HCT116 (cell line): ENCODE measurements at regions not wholly inside any gene's neighbourhood (a gene's known extent, or its start where the extent isn't known, plus 50 kb on each side); places are given as distances from the start of the nearest gene placed in this dataset.

Source experiments
- ATAC-seq: fragments of 200-7000 bp; cut with Tn5 transposase; 2 replicates; pipeline ENCODE4 v1.9.1; 2020; ENCODE audit warnings: mild to moderate bottlenecking, moderate library complexity
- BruUV-seq: library from RNA; stranded (reverse); fragments of 400-500 nt; replicated peaks from 2 replicates; lab custom pipeline; 2021; lab: Mats Ljungman, UMichigan
- CTCF ChIA-PET: fragments of 300-600 bp; sonication (Branson Sonifier 250); formaldehyde crosslinking; loops from one replicate; lab custom pipeline; 2021; ENCODE audit warnings: antibody characterized with exemption; lab: Charles Lee
- POLR2A ChIA-PET: fragments of 300-600, 350-600 bp; sonication (Branson Sonifier 250); formaldehyde crosslinking; loops from one replicate; lab custom pipeline; 2021; ENCODE audit warnings: antibody characterized with exemption; lab: Charles Lee
- RAD21 ChIA-PET, 2 experiments: fragments of 300-600 bp; sonication (Branson Sonifier 250); formaldehyde crosslinking; loops; one replicate each; lab custom pipeline; 2023; ENCODE audit warnings: low total read pairs in 2 of 2; ENCODE audit not compliant: uncharacterized antibody in 2 of 2, unreplicated experiment in 2 of 2, low non-redundant PET in 1 of 2; lab: Charles Lee
- DNase-seq: peaks from one replicate; pipeline ENCODE4 v3.0.0-alpha.2; 2010; ENCODE audit warnings: low read depth, low spot score
- H2AFZ ChIP-seq: fragments of 200-600 bp; shearing (Covaris generic), sonication (generic); 2 replicates; pipeline ENCODE4 v1.6.1; 2017; ENCODE audit warnings: low read depth, mixed run types, mixed read lengths, antibody characterized with exemption, low read length; ENCODE audit not compliant: poor library complexity, severe bottlenecking
- H3K27ac ChIP-seq: 2 replicates; pipeline ENCODE4 v1.5.1; 2012; ENCODE audit warnings: low read depth, low read length
- H3K27me3 ChIP-seq: fragments of 200-600 bp; sonication (generic); 2 replicates; pipeline ENCODE4 v1.6.1; 2016; ENCODE audit warnings: mixed run types, low read length, mixed read lengths; ENCODE audit not compliant: insufficient read depth
- H3K36me3 ChIP-seq, 2 experiments: fragments of 200-500 bp in 1 of 2; fragments of 200-600 bp in 1 of 2; sonication (Bioruptor generic) in 1 of 2; sonication (generic) in 1 of 2; 2 replicates each; pipeline versions ENCODE4 v1.5.1 to v1.6.1; 2014 to 2016; ENCODE audit warnings: low read length in 2 of 2, inconsistent platforms in 1 of 2, mixed read lengths in 1 of 2, mixed run types in 1 of 2; ENCODE audit not compliant: insufficient read depth in 2 of 2, control insufficient read depth in 1 of 2
- H3K4me1 ChIP-seq, 2 experiments: fragments of 200-600 bp in 1 of 2; sonication (generic) in 1 of 2; 2 replicates each; pipeline versions ENCODE4 v1.5.1 to v1.6.1; 2012 to 2017; ENCODE audit warnings: low read length in 2 of 2, inconsistent platforms in 1 of 2, mild to moderate bottlenecking in 1 of 2, mixed read lengths in 1 of 2, mixed run types in 1 of 2, moderate library complexity in 1 of 2; ENCODE audit not compliant: insufficient read depth in 2 of 2, control insufficient read depth in 1 of 2
- H3K4me2 ChIP-seq: fragments of 200-600 bp; sonication (generic); 2 replicates; pipeline ENCODE4 v1.6.1; 2017; ENCODE audit warnings: mixed run types, low read length, mixed read lengths
- H3K4me3 ChIP-seq, 2 experiments: fragments of 200-600 bp in 1 of 2; sonication (generic) in 1 of 2; replicated peaks in 1 of 2; 2 replicates each; pipeline ENCODE4 v1.5.1; 2011 to 2016; ENCODE audit warnings: low read length in 2 of 2, control low read depth in 1 of 2, low read depth in 1 of 2, mild to moderate bottlenecking in 1 of 2, mixed read lengths in 1 of 2, mixed run types in 1 of 2
- H3K79me2 ChIP-seq: fragments of 200-600 bp; sonication (generic); 2 replicates; pipeline ENCODE4 v1.6.1; 2017; ENCODE audit warnings: mild to moderate bottlenecking, mixed run types, low read length, moderate library complexity, mixed read lengths; ENCODE audit not compliant: insufficient read depth
- H3K9ac ChIP-seq: fragments of 200-600 bp; sonication (generic); 2 replicates; pipeline ENCODE4 v1.6.1; 2016; ENCODE audit warnings: low read length, mixed read lengths
- H3K9me2 ChIP-seq: fragments of 200-600 bp; sonication (generic), shearing (Covaris generic); 2 replicates; pipeline ENCODE4 v1.6.1; 2017; ENCODE audit warnings: mixed run types, mild to moderate bottlenecking, moderate library complexity; ENCODE audit not compliant: insufficient read depth
- H3K9me3 ChIP-seq, 2 experiments: fragments of 200-500 bp in 1 of 2; fragments of 200-600 bp in 1 of 2; sonication (Bioruptor generic) in 1 of 2; sonication (generic) in 1 of 2; 2 replicates each; pipeline ENCODE4 v1.6.1; 2014 to 2017; ENCODE audit warnings: low read length in 2 of 2, mixed read lengths in 2 of 2, inconsistent platforms in 1 of 2, low read depth in 1 of 2, mild to moderate bottlenecking in 1 of 2, mixed run types in 1 of 2, moderate library complexity in 1 of 2; ENCODE audit not compliant: control insufficient read depth in 1 of 2, insufficient read depth in 1 of 2
- H4K20me1 ChIP-seq: fragments of 200-600 bp; sonication (generic), shearing (Covaris generic); 2 replicates; pipeline ENCODE4 v1.6.1; 2017; ENCODE audit warnings: mixed run types, mild to moderate bottlenecking, moderate library complexity; ENCODE audit not compliant: insufficient read depth
- CBX3 ChIP-seq: IDR thresholded peaks from 2 replicates; pipeline ENCODE4 v1.6.1; 2012; ENCODE audit warnings: low read depth
- CEBPB ChIP-seq: IDR thresholded peaks from 2 replicates; pipeline ENCODE4 v1.6.1; 2012; ENCODE audit warnings: low read depth
- EGR1 ChIP-seq: IDR thresholded peaks from 2 replicates; pipeline ENCODE4 v1.6.1; 2012; ENCODE audit warnings: low read depth
- ELF1 ChIP-seq: IDR thresholded peaks from 2 replicates; pipeline ENCODE4 v1.6.1; 2012; ENCODE audit warnings: low read depth, borderline replicate concordance
- EZH2 ChIP-seq: fragments of 200-600 bp; sonication (generic); IDR thresholded peaks from 2 replicates; pipeline ENCODE4 v1.6.1; 2017; ENCODE audit warnings: antibody characterized with exemption, mixed run types
- FOSL1 ChIP-seq: IDR thresholded peaks from 2 replicates; pipeline ENCODE4 v1.6.1; 2012; ENCODE audit warnings: low read depth
- JUND ChIP-seq: IDR thresholded peaks from 2 replicates; pipeline ENCODE4 v1.6.1; 2012
- POLR2AphosphoS5 ChIP-seq: IDR thresholded peaks from 2 replicates; pipeline ENCODE4 v1.6.1; 2011; ENCODE audit warnings: mild to moderate bottlenecking, low read depth, low read length, moderate library complexity
- RAD21 ChIP-seq: IDR thresholded peaks from 2 replicates; pipeline ENCODE4 v1.6.1; 2012; ENCODE audit warnings: low read depth, mild to moderate bottlenecking
- SIN3A ChIP-seq: IDR thresholded peaks from 2 replicates; pipeline ENCODE4 v1.6.1; 2012; ENCODE audit warnings: low read depth
- SP1 ChIP-seq: IDR thresholded peaks from 2 replicates; pipeline ENCODE4 v1.6.1; 2012; ENCODE audit warnings: low read depth
- SRF ChIP-seq: IDR thresholded peaks from 2 replicates; pipeline ENCODE4 v1.6.1; 2012; ENCODE audit warnings: low read depth
- TCF7L2 ChIP-seq: IDR thresholded peaks from 2 replicates; pipeline ENCODE4 v1.7.0; 2011; ENCODE audit warnings: borderline replicate concordance, inconsistent platforms; ENCODE audit not compliant: insufficient read depth, insufficient read length; ENCODE audit errors: extremely low read depth
- YY1 ChIP-seq: IDR thresholded peaks from 2 replicates; pipeline ENCODE4 v1.6.1; 2011; ENCODE audit warnings: low read length, low read depth, moderate library complexity, mild to moderate bottlenecking; ENCODE audit not compliant: insufficient replicate concordance; ENCODE audit errors: extremely low read depth
- ZFX ChIP-seq: fragments of 450-650 bp; IDR thresholded peaks from 2 replicates; pipeline ENCODE4 v1.6.1; 2017
- ZNF274 ChIP-seq: fragments of 200-500 bp; sonication (Bioruptor generic); IDR thresholded peaks from 2 replicates; pipeline ENCODE4 v1.6.1; 2014; ENCODE audit warnings: mild to moderate bottlenecking, low read depth, low read length, inconsistent platforms
- intact Hi-C: fragments of 100-400 bp; cut with micrococcal nuclease; formaldehyde crosslinking; loops from 2 replicates; pipeline ENCODE4 v1.10.0; 2022
- TF ChIP-seq, protein P1 (sequence below): IDR thresholded peaks from 2 replicates; pipeline ENCODE4 v1.6.1; 2012
- TF ChIP-seq, protein P2 (sequence below): IDR thresholded peaks from 2 replicates; pipeline ENCODE4 v1.6.1; 2011; ENCODE audit warnings: mild to moderate bottlenecking, low read length, moderate library complexity; ENCODE audit not compliant: insufficient replicate concordance; ENCODE audit errors: extremely low read depth
- TF ChIP-seq, protein P3 (sequence below): IDR thresholded peaks from 2 replicates; pipeline ENCODE4 v1.6.1; 2012
- TF ChIP-seq, protein P4 (sequence below): IDR thresholded peaks from 2 replicates; pipeline ENCODE4 v1.6.1; 2012; ENCODE audit warnings: low read depth

DNA sequence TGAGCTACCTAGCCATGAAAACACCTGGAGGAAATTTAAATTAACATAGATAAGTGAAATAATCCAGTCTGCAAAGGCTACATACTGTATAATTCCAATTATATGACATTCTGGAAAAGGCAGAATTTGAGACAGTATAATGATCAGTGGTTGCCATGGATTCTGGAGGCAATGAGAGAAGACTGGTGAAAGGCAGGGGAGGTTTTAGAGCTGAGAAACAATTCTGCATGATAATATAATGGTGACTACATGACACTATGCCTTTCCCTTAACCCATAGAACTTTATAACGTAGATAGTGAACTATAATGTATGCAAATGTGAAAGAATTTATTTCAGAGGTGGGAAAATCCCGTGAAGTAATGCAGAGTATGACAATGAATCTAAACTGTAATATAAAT, 749.3 kb downstream of the TRIB2 start (continued):
- TF ChIP-seq RAD21 (no peak), JUND (no peak), TCF7L2 (no peak), YY1 (no peak), CBX3 (no peak), EGR1 (no peak)
- TF ChIP-seq, protein P1, sequence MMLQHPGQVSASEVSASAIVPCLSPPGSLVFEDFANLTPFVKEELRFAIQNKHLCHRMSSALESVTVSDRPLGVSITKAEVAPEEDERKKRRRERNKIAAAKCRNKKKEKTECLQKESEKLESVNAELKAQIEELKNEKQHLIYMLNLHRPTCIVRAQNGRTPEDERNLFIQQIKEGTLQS: no peak
- TF ChIP-seq, protein P2, sequence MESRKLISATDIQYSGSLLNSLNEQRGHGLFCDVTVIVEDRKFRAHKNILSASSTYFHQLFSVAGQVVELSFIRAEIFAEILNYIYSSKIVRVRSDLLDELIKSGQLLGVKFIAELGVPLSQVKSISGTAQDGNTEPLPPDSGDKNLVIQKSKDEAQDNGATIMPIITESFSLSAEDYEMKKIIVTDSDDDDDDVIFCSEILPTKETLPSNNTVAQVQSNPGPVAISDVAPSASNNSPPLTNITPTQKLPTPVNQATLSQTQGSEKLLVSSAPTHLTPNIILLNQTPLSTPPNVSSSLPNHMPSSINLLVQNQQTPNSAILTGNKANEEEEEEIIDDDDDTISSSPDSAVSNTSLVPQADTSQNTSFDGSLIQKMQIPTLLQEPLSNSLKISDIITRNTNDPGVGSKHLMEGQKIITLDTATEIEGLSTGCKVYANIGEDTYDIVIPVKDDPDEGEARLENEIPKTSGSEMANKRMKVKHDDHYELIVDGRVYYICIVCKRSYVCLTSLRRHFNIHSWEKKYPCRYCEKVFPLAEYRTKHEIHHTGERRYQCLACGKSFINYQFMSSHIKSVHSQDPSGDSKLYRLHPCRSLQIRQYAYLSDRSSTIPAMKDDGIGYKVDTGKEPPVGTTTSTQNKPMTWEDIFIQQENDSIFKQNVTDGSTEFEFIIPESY: no peak
- TF ChIP-seq, protein P3, sequence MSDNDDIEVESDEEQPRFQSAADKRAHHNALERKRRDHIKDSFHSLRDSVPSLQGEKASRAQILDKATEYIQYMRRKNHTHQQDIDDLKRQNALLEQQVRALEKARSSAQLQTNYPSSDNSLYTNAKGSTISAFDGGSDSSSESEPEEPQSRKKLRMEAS: no peak

DNA sequence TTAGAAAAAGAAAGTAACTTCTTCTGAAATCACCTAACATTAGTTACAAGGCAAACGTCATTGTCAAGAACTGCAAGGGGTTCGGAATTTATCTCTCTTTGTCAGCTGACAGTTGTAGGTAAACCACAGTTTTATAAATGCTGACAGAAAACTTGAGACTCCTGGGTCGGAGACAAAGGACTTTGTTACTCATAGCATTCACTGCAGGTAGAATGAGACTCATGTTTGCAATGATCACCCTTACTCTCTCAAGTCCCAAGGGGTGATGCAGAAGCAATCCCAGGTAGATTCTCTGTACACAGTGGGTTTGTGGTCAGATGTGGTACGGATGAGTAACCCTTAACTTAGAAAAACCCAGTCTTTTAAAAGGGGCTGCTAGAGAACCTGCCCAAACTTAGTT, 757.8 kb downstream of the TRIB2 start:
- no peak overlapping the region for H3K4me2 ChIP-seq
- H4K20me1 ChIP-seq: no peaks in the 10 kb centered on the region
- H3K36me3 ChIP-seq: no peaks in the 10 kb centered on the region
- H3K9ac ChIP-seq: no peak overlapping the region
- no peaks in the 10 kb centered on the region for H3K27me3 ChIP-seq
- no peak for TF ChIP-seq TCF7L2
- no peak for TF ChIP-seq ELF1
- TF ChIP-seq, protein P1: no peak
- TF ChIP-seq, protein P4, sequence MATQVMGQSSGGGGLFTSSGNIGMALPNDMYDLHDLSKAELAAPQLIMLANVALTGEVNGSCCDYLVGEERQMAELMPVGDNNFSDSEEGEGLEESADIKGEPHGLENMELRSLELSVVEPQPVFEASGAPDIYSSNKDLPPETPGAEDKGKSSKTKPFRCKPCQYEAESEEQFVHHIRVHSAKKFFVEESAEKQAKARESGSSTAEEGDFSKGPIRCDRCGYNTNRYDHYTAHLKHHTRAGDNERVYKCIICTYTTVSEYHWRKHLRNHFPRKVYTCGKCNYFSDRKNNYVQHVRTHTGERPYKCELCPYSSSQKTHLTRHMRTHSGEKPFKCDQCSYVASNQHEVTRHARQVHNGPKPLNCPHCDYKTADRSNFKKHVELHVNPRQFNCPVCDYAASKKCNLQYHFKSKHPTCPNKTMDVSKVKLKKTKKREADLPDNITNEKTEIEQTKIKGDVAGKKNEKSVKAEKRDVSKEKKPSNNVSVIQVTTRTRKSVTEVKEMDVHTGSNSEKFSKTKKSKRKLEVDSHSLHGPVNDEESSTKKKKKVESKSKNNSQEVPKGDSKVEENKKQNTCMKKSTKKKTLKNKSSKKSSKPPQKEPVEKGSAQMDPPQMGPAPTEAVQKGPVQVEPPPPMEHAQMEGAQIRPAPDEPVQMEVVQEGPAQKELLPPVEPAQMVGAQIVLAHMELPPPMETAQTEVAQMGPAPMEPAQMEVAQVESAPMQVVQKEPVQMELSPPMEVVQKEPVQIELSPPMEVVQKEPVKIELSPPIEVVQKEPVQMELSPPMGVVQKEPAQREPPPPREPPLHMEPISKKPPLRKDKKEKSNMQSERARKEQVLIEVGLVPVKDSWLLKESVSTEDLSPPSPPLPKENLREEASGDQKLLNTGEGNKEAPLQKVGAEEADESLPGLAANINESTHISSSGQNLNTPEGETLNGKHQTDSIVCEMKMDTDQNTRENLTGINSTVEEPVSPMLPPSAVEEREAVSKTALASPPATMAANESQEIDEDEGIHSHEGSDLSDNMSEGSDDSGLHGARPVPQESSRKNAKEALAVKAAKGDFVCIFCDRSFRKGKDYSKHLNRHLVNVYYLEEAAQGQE: no peak
- TF ChIP-seq ZFX: no peak
- no peak for TF ChIP-seq FOSL1
- no peak for TF ChIP-seq POLR2AphosphoS5
- TF ChIP-seq ZNF274: no peak
- no peak for TF ChIP-seq SP1
- no peak for TF ChIP-seq CEBPB
- TF ChIP-seq SRF: no peak
- TF ChIP-seq EZH2: no peak
- TF ChIP-seq JUND: no peak
- TF ChIP-seq SIN3A: no peak
- no peak for TF ChIP-seq RAD21
- TF ChIP-seq, protein P3: no peak
- no peak for TF ChIP-seq EGR1
- BruUV-seq: no TSS peak
- H3K9me2 ChIP-seq: no peaks in the 10 kb centered on the region
- H2AFZ ChIP-seq: no peak overlapping the region
- no peaks in the 10 kb centered on the region for H3K79me2 ChIP-seq
- no peak for DNase-seq
- no peaks in the 10 kb centered on the region for H3K4me1 ChIP-seq
- H3K9me3 ChIP-seq: peaks cover 0 to 30% of the 10 kb centered on the region in 2 experiments; a peak in 3 of 4 replicates
- ChIA-PET CTCF (no interaction called here), POLR2A (no interaction called here), RAD21 (no interaction called here)
- no peak overlapping the region for H3K4me3 ChIP-seq
- ATAC-seq: no peak
- intact Hi-C loops: no loop called here
- no peak overlapping the region for H3K27ac ChIP-seq
